Amygdala (tissue), 56 donors: ENCODE measurements at regions not wholly inside any gene's neighbourhood (a gene's known extent, or its start where the extent isn't known, plus 50 kb on each side); places are given as distances from the start of the nearest gene placed in this dataset.
"Not testable (repeated sequence)": the region's sequence is repeated elsewhere in the genome, so short reads cannot be mapped to it uniquely, and the experiment has no call there.

Source experiments
- DNase-seq, 56 donors: peaks; one replicate each; lab custom pipeline; 2025; lab: John Stamatoyannopoulos, UW

DNA sequence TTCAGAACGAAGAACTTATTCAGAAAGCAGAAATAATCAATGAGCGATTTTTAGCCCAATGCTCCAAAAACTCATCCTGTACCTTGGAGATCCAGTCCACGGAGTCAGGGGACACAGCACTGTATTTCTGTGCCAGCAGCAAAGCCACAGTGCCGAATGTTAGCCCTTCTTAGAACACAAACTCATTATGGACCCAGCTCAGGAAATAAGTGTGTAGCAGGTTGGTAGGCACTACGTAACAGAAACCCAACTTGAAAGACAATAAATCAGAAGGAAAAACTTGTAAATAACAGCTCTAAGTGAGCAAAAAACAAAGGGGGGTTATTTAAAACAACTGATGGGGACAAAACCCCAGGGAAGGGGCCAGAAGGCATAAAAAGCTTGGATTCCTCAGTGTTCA is 112.0 kb upstream of the PRSS1 start:
- DNase-seq = no peak

DNA sequence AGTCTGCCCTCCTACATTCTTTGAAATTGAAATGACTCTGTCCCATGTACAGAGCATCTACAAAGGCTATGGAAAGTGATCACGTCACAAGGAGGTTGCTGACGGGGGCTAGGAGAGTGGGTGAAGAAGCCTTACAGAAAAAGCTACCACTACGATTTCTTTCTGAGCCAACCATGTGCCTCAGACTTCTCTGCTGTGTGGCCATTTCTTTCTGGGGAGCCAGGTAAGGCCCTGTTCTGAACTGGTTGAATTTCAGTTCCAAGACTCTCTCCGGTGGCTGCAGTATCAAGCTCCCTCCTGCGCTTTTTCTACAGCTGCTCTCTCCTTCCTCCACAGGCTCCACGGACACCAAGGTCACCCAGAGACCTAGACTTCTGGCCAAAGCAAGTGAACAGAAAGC is 112.5 kb upstream of the PRSS1 start:
- no peak for DNase-seq

DNA sequence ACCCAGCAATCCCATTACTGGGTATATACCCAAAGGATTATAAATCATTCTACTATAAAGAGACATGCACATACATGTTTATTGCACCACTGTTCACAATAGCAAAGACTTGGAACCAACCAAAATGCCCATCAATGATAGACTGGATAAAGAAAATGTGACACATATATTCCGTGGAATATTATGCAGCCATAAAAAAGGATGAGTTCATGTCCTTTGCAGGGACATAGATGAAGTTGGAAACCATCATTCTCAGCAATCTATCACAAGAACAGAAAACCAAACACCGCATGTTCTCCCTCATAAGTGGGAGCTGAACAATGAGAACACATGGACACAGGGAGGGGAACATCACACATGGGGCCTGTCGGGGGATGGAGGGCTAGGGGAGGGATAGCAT is 113.2 kb upstream of the PRSS1 start:
- not testable (repeated sequence) for DNase-seq

DNA sequence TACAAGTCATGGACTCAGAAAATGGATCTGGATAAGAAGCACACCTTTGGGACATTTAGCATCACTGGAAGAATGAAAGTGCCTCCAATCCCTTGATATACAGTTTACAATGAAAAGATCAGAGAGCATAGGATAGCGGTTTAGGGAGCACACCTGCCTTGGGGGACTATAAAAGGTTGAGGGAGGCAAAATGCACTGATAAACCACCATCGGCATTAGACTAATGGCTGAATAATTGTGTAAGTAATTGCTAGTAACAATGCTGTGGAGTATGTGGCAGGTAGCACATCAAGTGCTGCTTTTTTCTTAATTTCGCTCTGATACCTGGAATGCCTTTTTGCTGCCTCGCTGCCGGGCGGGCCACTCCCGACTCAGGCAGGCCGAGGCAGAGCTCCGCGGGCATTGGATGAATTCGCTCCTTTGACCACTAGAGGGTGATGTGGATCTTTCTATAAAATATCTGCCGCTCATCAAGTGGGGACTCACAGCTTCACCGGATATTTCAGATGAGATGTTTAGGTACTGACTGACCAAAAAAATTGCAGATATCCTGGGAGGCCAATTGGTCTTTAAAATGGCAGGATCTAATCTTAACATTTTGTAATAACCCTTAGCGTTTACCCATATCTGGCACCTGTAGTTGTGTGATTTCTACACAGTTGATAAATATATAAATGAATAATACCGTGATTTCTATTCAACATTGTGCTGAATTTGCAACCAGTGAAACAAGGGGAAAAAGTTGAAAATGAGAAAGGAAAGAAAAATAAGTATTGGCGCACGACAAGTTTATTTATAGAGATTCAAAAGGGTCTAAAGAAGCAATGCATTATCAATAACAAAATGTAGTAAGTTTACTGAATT is 116.8 kb upstream of the PRSS1 start:
- peak in 27 of 56 donors; percentile 5 to 74 (median 25) for DNase-seq

DNA sequence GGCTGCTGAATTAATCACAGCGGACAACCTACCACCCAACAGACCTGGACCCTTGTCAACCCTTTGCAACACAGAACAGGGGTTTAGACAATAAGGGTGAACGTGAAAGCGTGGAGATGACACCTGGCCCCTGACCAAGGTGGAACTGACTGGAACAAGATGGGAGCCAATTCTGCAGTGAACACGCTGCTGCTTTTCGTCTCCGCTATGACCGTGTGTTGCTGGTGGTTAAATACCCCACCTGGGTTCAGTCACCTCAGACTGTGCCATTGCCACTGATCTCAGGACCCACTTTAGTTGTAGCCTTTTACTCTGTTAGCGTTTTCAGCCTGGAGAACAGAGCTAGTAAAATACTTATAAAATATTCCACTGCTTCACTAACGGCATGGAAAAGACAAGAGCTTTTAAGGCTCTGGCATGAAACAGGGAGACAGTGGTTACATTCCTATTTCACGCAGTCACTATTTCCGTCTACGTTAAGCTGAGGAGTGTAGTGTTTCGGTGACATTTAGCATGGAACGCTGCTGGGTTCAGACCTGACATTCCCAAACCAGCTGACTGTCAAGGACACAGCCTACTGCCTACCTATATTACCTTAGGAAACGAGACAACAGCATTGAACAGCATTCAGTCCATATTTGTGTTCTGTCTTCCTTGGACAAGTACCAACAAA is 119.5 kb upstream of the PRSS1 start:
- DNase-seq = no peak

DNA sequence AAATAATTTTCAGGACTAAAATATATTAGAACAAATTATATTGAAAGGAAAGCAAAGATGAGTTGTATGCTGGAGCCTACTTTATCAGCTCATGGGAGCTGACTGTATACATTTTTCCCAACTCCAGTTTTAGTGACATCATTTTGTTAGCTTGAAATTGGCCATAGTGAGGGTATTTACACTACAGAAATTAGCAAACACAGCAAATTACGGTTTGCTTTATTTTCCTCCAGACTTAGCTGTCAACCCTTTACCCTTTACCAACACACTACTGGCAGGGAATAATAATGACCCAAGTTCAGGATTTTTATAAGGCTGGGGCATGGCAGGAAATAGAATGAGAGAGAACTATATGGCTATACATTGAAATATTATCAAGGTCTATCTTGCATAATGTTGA is 120.3 kb upstream of the PRSS1 start:
- no peak for DNase-seq

DNA sequence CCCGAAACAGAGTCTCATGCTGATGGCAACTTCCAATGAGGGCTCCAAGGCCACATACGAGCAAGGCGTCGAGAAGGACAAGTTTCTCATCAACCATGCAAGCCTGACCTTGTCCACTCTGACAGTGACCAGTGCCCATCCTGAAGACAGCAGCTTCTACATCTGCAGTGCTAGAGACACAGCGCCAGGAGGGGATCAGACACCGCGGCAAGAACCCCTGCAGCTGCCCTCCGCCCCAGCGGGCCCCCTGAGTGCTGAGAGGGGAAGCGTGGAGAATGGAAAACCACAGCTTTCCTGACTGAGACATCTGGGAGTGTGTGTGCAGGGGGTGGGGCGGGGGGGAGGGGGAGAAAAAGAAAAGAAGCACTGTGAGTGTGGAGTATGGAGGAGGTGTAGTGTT is 122.0 kb upstream of the PRSS1 start:
- not testable (repeated sequence) for DNase-seq

DNA sequence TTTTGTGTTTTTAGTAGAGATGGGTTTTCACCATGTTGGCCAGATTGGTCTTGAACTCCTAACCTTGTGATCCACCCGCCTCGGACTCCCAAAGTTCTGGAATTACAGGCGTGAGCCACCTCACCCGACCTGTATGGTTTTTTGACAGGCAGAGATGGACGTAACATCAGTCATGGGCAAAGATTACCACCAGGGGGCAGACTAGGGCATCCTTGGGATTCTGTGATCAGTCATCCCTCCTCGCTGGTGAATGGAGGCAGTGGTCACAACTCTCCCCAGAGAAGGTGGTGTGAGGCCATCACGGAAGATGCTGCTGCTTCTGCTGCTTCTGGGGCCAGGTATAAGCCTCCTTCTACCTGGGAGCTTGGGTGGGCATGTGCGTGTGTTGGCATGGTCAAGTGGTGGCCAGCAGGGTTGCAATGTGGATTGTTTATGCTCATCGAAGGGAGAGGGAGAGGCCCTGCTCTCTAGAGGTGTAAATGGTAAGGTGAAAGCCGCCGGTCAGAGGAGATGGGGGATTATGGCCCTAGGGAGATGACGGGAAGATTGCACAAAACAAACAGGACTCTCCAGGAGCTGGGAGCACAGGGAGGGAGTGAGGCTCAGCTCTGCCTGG is 122.7 kb upstream of the PRSS1 start:
- DNase-seq = peak in 9 of 56 donors; percentile 1 to 45 (median 17)

DNA sequence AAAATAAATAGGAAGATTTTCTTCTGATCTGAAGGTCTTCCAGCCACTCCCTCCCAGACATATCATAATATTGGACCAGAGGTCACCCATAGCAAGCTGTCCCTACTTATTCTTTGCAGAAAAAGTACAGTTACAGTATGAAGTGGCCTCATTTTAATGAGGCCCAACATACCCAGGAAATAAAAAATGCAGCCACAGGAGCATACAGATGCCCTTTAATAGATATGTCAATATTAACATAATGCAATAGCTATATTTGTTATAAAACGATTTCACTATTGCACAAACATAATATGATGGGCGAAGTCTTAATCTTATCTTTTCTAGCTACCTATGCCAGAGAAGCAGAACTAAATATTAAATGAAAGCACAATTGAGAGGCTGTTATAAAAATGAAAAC is 124.1 kb upstream of the PRSS1 start:
- DNase-seq = not testable (repeated sequence)

DNA sequence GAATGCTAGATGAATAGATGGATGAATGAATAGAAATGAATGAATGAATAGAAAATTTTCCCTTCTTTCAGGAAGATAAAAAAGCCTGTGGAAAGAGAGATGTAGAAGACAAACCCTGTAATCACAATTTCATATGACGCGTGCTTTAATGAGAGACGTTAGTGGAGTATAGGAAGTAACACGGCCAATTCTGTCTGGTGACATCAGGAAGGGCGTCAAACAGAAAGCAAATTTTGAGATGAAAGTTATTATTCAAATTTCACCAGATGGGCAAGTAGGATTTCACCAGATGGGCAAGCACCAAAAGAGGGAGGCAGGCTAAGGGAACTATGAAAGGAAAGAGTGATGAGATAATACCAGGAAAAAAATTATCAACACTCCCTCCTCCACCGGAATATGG is 128.9 kb upstream of the PRSS1 start:
- no peak for DNase-seq

DNA sequence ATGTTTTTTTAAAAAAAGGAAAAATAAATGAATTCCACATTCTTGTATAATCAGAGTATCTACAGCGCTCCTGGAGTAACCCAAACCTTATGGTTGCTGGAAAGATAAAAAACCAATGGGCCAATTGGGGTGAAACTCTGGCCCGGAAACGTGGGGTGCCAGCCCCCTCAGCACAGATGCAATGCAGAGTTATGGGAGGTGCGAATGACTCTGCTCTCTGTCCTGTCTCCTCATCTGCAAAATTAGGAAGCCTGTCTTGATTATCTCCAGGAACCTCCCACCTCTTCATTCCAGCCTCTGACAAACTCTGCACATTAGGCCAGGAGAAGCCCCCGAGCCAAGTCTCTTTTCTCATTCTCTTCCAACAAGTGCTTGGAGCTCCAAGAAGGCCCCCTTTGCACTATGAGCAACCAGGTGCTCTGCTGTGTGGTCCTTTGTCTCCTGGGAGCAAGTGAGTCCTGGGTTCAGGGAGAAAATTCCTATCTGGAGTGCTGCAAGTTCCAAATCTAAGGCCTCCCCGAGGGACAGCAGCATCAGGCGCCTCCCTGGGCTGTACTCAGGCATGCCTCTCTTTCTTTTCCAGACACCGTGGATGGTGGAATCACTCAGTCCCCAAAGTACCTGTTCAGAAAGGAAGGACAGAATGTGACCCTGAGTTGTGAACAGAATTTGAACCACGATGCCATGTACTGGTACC is 130.5 kb upstream of the PRSS1 start:
- DNase-seq = no peak

DNA sequence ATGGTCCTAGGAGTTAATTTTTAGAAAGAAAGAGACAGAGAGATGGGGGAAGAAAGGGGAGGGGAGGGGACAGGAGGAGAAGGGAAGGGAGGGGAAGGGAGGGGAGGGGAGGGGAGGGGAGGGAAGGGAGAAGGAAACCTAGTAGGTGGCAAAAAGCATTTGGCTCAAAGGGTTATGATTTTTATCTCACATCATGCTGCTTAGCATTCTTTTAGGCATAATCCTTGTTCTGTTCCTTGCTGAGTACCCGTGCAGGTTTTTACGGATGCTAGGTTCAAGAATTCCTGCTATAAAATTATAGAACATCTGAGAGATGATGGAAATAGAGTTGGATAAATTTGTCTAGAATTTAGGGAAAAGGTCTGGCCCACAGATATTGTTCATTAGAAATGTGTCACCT is 132.4 kb upstream of the PRSS1 start:
- no peak for DNase-seq

DNA sequence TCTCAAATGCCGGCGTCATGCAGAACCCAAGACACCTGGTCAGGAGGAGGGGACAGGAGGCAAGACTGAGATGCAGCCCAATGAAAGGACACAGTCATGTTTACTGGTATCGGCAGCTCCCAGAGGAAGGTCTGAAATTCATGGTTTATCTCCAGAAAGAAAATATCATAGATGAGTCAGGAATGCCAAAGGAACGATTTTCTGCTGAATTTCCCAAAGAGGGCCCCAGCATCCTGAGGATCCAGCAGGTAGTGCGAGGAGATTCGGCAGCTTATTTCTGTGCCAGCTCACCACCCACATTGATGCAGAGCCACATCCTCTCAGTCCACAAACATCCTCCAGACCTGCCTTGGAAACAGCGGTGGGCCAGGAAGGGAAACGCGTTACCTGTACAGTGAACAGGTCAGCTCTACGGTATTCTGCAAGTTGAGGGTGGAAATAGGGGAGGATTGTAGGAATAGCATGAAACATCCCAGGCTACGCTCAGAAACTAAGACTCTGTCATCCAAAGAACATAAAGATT is 133.1 kb upstream of the PRSS1 start:
- DNase-seq = peak in 1 of 56 donors; percentile 11

DNA sequence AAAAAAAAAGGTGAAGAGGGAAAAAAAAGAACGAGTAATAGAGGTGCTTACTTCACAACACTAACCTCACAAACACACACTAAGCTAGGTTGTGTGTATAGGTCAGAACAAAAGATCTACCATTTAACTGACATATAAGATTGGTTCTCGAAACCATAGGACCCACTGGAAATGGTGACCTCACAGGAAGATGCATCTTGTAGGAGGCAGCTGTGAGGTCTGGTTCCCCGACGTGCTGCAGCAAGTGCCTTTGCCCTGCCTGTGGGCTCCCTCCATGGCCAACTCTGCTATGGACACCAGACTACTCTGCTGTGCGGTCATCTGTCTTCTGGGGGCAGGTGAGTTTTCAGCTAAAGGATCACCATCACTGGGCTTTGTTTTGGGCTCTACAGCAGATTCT is 133.8 kb upstream of the PRSS1 start:
- no peak for DNase-seq

DNA sequence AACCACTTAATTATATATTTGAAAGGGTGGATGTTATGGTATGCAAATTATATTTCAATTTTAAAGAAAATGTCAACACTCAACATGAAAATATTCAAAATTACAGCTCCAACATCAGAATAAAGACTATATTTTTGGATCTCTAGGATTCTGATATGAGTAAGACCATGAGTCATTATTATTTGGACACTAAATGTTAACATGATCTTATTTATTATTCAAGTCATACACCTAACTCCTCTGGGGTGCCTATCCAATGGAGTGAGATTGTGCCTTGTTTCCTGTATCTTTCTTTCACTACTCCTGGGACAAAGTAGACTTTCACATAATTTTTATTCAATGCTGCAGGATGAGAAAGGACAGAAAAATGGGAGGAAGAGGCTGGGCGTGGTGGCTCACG is 135.2 kb upstream of the PRSS1 start:
- DNase-seq = no peak

DNA sequence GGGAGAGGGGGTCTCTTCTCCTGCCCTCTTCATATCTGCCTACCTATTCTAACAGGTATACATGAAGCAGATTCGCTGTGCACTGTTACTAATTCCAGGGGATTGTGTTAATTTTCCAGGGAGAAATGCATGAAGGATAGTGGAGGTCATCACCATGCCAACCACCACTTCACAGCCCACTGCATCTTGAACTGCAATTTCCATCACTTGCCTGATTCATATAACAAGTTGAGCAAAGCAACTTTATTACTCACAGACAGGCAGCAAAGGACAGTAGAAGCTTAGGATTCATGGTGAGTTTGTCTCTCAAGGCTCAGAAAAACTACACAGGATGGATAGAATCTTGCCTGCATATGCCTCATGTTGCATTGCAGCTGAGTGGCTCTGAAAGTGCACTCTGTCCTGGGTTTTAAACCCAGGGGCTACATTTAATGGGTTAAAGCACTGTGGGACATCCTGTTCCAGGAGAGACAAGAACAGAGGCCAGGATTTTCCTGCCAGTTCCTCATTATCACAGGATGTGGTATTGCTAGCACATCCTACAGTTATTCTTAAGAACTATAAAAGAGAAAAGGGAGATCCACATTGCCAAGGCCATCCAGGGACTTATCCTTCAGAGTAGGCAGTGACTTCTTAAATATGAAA is 136.9 kb upstream of the PRSS1 start:
- no peak for DNase-seq

DNA sequence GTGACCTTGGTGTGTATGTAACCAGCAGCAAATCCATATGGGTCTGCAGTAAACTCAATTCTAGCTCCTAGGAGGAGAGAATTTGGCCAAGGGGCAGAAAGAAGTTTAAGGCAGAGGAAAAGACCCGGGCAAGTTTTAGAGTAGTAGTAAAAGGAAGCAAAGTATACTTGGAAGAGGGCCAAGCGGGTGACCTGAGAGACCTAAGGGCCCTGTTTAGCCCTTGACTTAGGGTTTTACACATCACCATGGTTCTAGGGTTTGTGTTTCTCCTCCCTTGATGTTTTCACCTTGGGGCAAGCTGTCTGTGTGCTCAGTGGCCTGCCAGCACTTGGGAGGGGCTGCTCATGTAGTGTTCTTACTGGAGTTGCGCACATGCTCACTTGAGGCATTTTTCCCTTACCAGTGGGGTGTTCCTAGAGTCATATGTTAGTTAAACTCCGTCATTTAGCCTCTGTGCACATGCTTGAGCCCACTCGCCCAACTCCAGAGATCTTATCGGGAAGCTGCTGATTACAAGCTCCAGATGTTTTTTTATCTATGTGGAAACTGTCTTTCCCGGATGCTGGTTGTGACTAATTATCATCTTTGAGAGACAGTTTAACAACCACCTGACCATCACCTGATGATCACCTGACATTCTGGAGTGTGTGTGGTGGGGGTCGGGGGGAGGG is 137.6 kb upstream of the PRSS1 start:
- DNase-seq = no peak

DNA sequence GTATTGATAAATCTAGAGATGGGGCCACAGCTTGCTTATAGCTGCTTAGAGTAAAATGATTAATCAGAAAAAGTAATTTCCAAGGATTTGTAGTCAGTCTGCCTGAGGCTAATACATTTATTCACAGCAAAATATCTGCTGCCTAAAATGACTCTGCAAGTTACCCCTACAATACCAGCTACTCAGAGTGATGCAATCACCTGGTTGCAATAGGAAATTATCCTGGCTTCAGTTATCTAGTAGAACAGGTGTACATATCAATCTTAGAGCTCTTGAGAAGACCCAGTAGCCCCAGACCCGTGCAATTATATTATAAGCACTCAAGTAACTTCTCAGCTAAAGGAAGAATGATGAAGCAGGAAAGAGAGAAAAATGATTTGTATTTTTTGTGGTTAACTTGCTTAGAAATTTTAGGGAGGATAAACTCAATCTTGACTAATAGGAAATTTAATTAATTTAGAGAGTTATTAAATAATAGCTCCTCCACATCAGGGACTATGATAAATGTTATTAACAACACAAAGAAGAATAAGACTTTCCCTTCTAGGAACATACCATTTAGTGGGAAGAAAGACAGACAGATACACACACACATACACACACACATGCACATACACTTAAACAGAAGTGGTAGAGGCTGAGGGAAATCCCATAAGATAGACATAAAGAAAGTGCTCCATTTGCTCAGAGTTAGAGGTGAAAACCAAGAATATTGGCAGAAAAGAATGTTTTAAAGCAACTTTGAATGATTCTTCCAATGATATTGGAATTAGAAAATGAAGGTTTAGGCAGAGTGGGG is 140.4 kb upstream of the PRSS1 start:
- DNase-seq = no peak

DNA sequence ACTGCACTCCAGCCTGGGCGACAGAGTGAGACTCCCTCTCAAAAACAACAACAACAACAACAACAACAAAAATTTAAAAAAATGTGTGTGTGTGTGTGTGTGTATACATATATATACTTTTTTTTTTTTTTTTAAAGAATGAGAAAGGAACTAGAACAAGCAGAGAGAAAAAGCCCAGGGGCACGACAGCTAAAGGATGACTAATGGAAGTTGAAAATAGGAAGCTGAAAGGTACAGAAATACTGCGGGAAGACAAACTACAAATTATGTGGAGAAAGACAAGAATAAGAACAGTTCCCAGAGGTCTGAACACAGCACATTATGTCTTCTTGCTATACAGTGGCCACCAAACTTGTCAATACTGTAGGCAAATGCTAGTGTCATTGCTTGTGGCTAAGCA is 141.9 kb upstream of the PRSS1 start:
- DNase-seq = no peak
